Prostate gland (tissue), 2 donors: ENCODE measurements at regions not wholly inside any gene's neighbourhood (a gene's known extent, or its start where the extent isn't known, plus 50 kb on each side); places are given as distances from the start of the nearest gene placed in this dataset.

Source experiments
- POLR2A ChIP-seq: fragments of 450-650 bp; IDR thresholded peaks from one replicate; pipeline ENCODE4 v1.6.1; 2016; ENCODE audit warnings: antibody characterized with exemption, mild to moderate bottlenecking
- POLR2AphosphoS5 ChIP-seq: sonication (generic); formaldehyde crosslinking; IDR thresholded peaks from one replicate; pipeline ENCODE4 v1.6.1; 2017; ENCODE audit warnings: antibody characterized with exemption
- TF ChIP-seq, protein P1 (sequence below), 4 experiments: fragments of 200-600 bp in 2 of 4; fragments of 450-650 bp in 2 of 4; sonication (generic) in 2 of 4; IDR thresholded peaks; 1 replicate in 3 of 4; 2 replicates in 1 of 4; pipeline ENCODE4 v1.5.1; 2016 to 2019; ENCODE audit warnings: antibody characterized with exemption in 4 of 4, mild to moderate bottlenecking in 2 of 4, moderate library complexity in 2 of 4

DNA sequence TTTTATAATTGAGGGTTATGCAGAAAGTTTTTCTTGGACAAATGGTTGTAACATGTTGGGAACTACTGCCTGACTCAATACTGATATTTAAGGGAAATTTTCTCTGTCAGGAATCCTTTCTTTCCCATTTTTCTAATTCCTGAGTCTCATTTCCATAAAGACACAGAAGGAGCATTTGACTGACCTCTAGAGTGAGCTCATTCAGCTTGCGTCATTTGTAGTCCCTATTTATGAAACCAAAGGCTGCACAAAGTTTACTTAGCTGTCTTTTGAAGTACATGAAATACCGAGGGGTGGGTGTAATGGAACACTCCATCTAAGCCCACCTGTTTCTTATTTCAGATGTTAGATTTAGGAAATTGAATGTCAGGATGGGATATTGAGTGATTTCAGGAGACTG is 359.5 kb upstream of the C11orf87 start:
- TF ChIP-seq, protein P1, sequence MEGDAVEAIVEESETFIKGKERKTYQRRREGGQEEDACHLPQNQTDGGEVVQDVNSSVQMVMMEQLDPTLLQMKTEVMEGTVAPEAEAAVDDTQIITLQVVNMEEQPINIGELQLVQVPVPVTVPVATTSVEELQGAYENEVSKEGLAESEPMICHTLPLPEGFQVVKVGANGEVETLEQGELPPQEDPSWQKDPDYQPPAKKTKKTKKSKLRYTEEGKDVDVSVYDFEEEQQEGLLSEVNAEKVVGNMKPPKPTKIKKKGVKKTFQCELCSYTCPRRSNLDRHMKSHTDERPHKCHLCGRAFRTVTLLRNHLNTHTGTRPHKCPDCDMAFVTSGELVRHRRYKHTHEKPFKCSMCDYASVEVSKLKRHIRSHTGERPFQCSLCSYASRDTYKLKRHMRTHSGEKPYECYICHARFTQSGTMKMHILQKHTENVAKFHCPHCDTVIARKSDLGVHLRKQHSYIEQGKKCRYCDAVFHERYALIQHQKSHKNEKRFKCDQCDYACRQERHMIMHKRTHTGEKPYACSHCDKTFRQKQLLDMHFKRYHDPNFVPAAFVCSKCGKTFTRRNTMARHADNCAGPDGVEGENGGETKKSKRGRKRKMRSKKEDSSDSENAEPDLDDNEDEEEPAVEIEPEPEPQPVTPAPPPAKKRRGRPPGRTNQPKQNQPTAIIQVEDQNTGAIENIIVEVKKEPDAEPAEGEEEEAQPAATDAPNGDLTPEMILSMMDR (IDR thresholded peaks at IDR 0.05) = no peak
- TF ChIP-seq POLR2A (no peak), POLR2AphosphoS5 (no peak)
